22Rv1 (cell line): ENCODE measurements at regions not wholly inside any gene's neighbourhood (a gene's known extent, or its start where the extent isn't known, plus 50 kb on each side); places are given as distances from the start of the nearest gene placed in this dataset.

Experiments
- H3K27ac ChIP-seq: fragments of 450-650 bp; 2 replicates; pipeline ENCODE4 v1.5.1; 2017
- CTCF ChIP-seq: fragments of 450-650 bp; IDR thresholded peaks from 2 replicates; pipeline ENCODE4 v1.5.1; 2017; ENCODE audit warnings: mild to moderate bottlenecking
- ZFX ChIP-seq: fragments of 450-650 bp; IDR thresholded peaks from 2 replicates; pipeline ENCODE4 v1.6.1; 2017; ENCODE audit warnings: antibody characterized with exemption, borderline replicate concordance

GRCh38 chr2:161046876-161047275 lies 113.4 kb upstream of the TANK start:
- TF ChIP-seq CTCF = no peak
- no peak for TF ChIP-seq ZFX
- H3K27ac ChIP-seq = no peak overlapping the region

- TF ChIP-seq CTCF (no peak), ZFX (no peak)
- H3K27ac ChIP-seq = no peak overlapping the region
Observed at GRCh38 chr2:161048317-161048716, 111.9 kb upstream of the TANK start.

GRCh38 chr2:161049559-161049958 lies 110.7 kb upstream of the TANK start:
- TF ChIP-seq ZFX (no peak), CTCF (no peak)
- no peak overlapping the region for H3K27ac ChIP-seq

GRCh38 chr2:161052214-161052613 lies 108.0 kb upstream of the TANK start:
- TF ChIP-seq ZFX (no peak), CTCF (no peak)
- H3K27ac ChIP-seq = no peak overlapping the region

- TF ChIP-seq ZFX = no peak
- TF ChIP-seq CTCF = no peak
- H3K27ac ChIP-seq = no peak overlapping the region
Observed at GRCh38 chr2:161055289-161055688, 104.9 kb upstream of the TANK start.

GRCh38 chr2:161059388-161059787 lies 100.8 kb upstream of the TANK start:
- H3K27ac ChIP-seq = no peak overlapping the region
- no peak for TF ChIP-seq CTCF
- no peak for TF ChIP-seq ZFX

GRCh38 chr2:161061786-161062185 lies 98.4 kb upstream of the TANK start:
- no peak for TF ChIP-seq CTCF
- no peak for TF ChIP-seq ZFX
- no peak overlapping the region for H3K27ac ChIP-seq
